ENCODE measurements at regions not wholly inside any gene's neighbourhood (a gene's known extent, or its start where the extent isn't known, plus 50 kb on each side); places are given as distances from the start of the nearest gene placed in this dataset.

GRCh38 chr2:225737556-225737955 is 338.0 kb downstream of the NYAP2 start:
- TF ChIP-seq CTCF (IDR thresholded peaks at IDR 0.05; ENCODE audit: insufficient read depth, low read depth, low read length, missing control alignments): no peak
- H3K4me3 ChIP-seq (ENCODE audit: low read depth, low read length): no peak overlapping the region
- no peak for DNase-seq (ENCODE audit: low read depth)

- TF ChIP-seq CTCF (IDR thresholded peaks at IDR 0.05; ENCODE audit: insufficient read depth, low read depth, low read length, missing control alignments): no peak
- H3K4me3 ChIP-seq (ENCODE audit: low read depth, low read length): no peak overlapping the region
- no peak for DNase-seq (ENCODE audit: low read depth)
These were observed 336.3 kb downstream of the NYAP2 start for GRCh38 chr2:225735844-225736243.

GRCh38 chr2:225725726-225726125 is 326.2 kb downstream of the NYAP2 start:
- H3K4me3 ChIP-seq (ENCODE audit: low read depth, low read length): no peak overlapping the region
- DNase-seq (ENCODE audit: low read depth): no peak
- no peak for TF ChIP-seq CTCF (IDR thresholded peaks at IDR 0.05; ENCODE audit: insufficient read depth, low read depth, low read length, missing control alignments)
